KMS-11 (cell line): ENCODE measurements at regions not wholly inside any gene's neighbourhood (a gene's known extent, or its start where the extent isn't known, plus 50 kb on each side); places are given as distances from the start of the nearest gene placed in this dataset.
"Not testable (repeated sequence)": the region's sequence is repeated elsewhere in the genome, so short reads cannot be mapped to it uniquely, and the experiment has no call there.

Experiments
- H2AFZ ChIP-seq: fragments of 200-600 bp; sonication (generic); 2 replicates; pipeline ENCODE4 v1.6.1; 2016; ENCODE audit warnings: antibody characterized with exemption, mixed run types, low read depth
- H3K27ac ChIP-seq: fragments of 200-600 bp; sonication (generic); 2 replicates; pipeline ENCODE4 v1.6.1; 2016; ENCODE audit warnings: mild to moderate bottlenecking, mixed run types
- H3K27me3 ChIP-seq: fragments of 200-600 bp; sonication (generic); 2 replicates; pipeline ENCODE4 v1.6.1; 2017; ENCODE audit warnings: mild to moderate bottlenecking, low read depth, mixed run types, moderate library complexity; ENCODE audit not compliant: insufficient read depth
- H3K36me3 ChIP-seq: fragments of 200-600 bp; sonication (generic); 2 replicates; pipeline ENCODE4 v1.6.1; 2017; ENCODE audit warnings: mild to moderate bottlenecking, mixed run types; ENCODE audit not compliant: insufficient read depth
- H3K4me1 ChIP-seq: fragments of 200-600 bp; sonication (generic); 2 replicates; pipeline ENCODE4 v1.6.1; 2016; ENCODE audit warnings: mild to moderate bottlenecking, low read depth, mixed run types; ENCODE audit not compliant: poor library complexity, severe bottlenecking
- H3K4me2 ChIP-seq: fragments of 200-600 bp; sonication (generic); 2 replicates; pipeline ENCODE4 v1.7.0; 2016; ENCODE audit warnings: mild to moderate bottlenecking, mixed run types
- H3K4me3 ChIP-seq: fragments of 200-600 bp; sonication (generic); IDR thresholded peaks from 2 replicates; pipeline ENCODE4 v1.6.1; 2017; ENCODE audit warnings: low read depth, low read length, mixed read lengths; ENCODE audit not compliant: insufficient read depth
- H3K79me2 ChIP-seq: fragments of 200-600 bp; sonication (generic); 2 replicates; pipeline ENCODE4 v1.6.1; 2016; ENCODE audit warnings: low read depth, mixed run types; ENCODE audit not compliant: insufficient read depth
- H3K9ac ChIP-seq: fragments of 200-600 bp; sonication (generic); 2 replicates; pipeline ENCODE4 v1.6.1; 2016; ENCODE audit warnings: mild to moderate bottlenecking, mixed run types
- H4K20me1 ChIP-seq: fragments of 200-600 bp; sonication (generic); 2 replicates; pipeline ENCODE4 v1.6.1; 2016; ENCODE audit warnings: mild to moderate bottlenecking, mixed run types; ENCODE audit not compliant: insufficient read depth
- CTCF ChIP-seq: fragments of 200-600 bp; sonication (generic); conservative IDR thresholded peaks from 2 replicates; pipeline ENCODE4 v1.6.1; 2017; ENCODE audit warnings: low read depth, mild to moderate bottlenecking, antibody characterized with exemption, low read length, moderate library complexity, mixed read lengths

GRCh38 chr11:15848631-15849168 is 507.6 kb downstream of the SOX6 start:
- H2AFZ ChIP-seq, result no peak overlapping the region
- H3K9ac ChIP-seq, result no peak overlapping the region
- H3K4me1 ChIP-seq, result no peaks in the 10 kb centered on the region
- H3K36me3 ChIP-seq, result no peaks in the 10 kb centered on the region
- H3K79me2 ChIP-seq, result no peaks in the 10 kb centered on the region
- no peaks in the 10 kb centered on the region for H4K20me1 ChIP-seq
- no peak for TF ChIP-seq CTCF
- no peak overlapping the region for H3K4me2 ChIP-seq
- H3K27ac ChIP-seq, result no peak overlapping the region
- no peaks in the 10 kb centered on the region for H3K27me3 ChIP-seq
- no peak overlapping the region for H3K4me3 ChIP-seq

GRCh38 chr11:15849257-15849656 is 507.1 kb downstream of the SOX6 start:
- no peaks in the 10 kb centered on the region for H3K27me3 ChIP-seq
- TF ChIP-seq CTCF, result no peak
- no peaks in the 10 kb centered on the region for H3K36me3 ChIP-seq

GRCh38 chr11:15850335-15850734 is 506.0 kb downstream of the SOX6 start:
- H4K20me1 ChIP-seq, H3K4me3 ChIP-seq, H3K4me1 ChIP-seq, H3K79me2 ChIP-seq, H3K9ac ChIP-seq, H3K27me3 ChIP-seq, H3K4me2 ChIP-seq, H2AFZ ChIP-seq, H3K27ac ChIP-seq, H3K36me3 ChIP-seq: not testable (repeated sequence)

More at GRCh38 chr11:15849257-15849656, 507.1 kb downstream of the SOX6 start:
- Histone ChIP-seq H3K79me2 (no peaks in the 10 kb centered on the region), H3K4me1 (no peaks in the 10 kb centered on the region), H3K4me3 (no peak overlapping the region), H2AFZ (no peak overlapping the region), H3K4me2 (no peak overlapping the region), H3K27ac (no peak overlapping the region), H4K20me1 (no peaks in the 10 kb centered on the region), H3K9ac (no peak overlapping the region)

GRCh38 chr11:15851051-15851498 is 505.3 kb downstream of the SOX6 start:
- Histone ChIP-seq H3K36me3 (no peaks in the 10 kb centered on the region), H3K4me1 (no peaks in the 10 kb centered on the region), H3K4me3 (no peak overlapping the region), H2AFZ (no peak overlapping the region), H3K4me2 (no peak overlapping the region), H4K20me1 (no peaks in the 10 kb centered on the region), H3K27ac (no peak overlapping the region), H3K27me3 (no peaks in the 10 kb centered on the region), H3K9ac (no peak overlapping the region), H3K79me2 (no peaks in the 10 kb centered on the region)
- no peak for TF ChIP-seq CTCF

- H3K79me2 ChIP-seq, result no peaks in the 10 kb centered on the region
- H3K4me2 ChIP-seq, result no peak overlapping the region
- no peak overlapping the region for H3K9ac ChIP-seq
- H3K27me3 ChIP-seq, result no peaks in the 10 kb centered on the region
- H4K20me1 ChIP-seq, result no peaks in the 10 kb centered on the region
- no peak overlapping the region for H3K4me3 ChIP-seq
- H2AFZ ChIP-seq, result no peak overlapping the region
- H3K27ac ChIP-seq, result no peak overlapping the region
- 0 out of 2 replicates have a peak, but pooled peaks have one; percentile 35 for TF ChIP-seq CTCF
- no peaks in the 10 kb centered on the region for H3K36me3 ChIP-seq
- H3K4me1 ChIP-seq, result no peaks in the 10 kb centered on the region
Measured at GRCh38 chr11:15852179-15852578, 504.2 kb downstream of the SOX6 start.
